H1 (cell line): ENCODE measurements at regions not wholly inside any gene's neighbourhood (a gene's known extent, or its start where the extent isn't known, plus 50 kb on each side); places are given as distances from the start of the nearest gene placed in this dataset.

ENCODE experiments used
- ASH2L ChIP-seq: fragments of 200-600, 300-600 bp; sonication (generic); IDR thresholded peaks from one replicate; pipeline ENCODE4 v1.7.1; 2017; ENCODE audit warnings: low read length
- CTCF ChIP-seq, 3 experiments: IDR thresholded peaks; 1 replicate in 2 of 3; 2 replicates in 1 of 3; pipeline versions ENCODE4 v1.5.1 to v1.6.1; 2011; ENCODE audit warnings: low read length in 3 of 3, mild to moderate bottlenecking in 3 of 3, inconsistent platforms in 2 of 3, low read depth in 1 of 3, moderate library complexity in 1 of 3; ENCODE audit not compliant: insufficient read depth in 1 of 3; ENCODE audit errors: control extremely low read depth in 1 of 3
- HDAC2 ChIP-seq, 2 experiments: fragments of 300-600 bp in 1 of 2; sonication (generic) in 1 of 2; IDR thresholded peaks; 2 replicates each; pipeline ENCODE4 v1.6.1; 2011 to 2012; ENCODE audit warnings: low read depth in 2 of 2, low read length in 2 of 2, mild to moderate bottlenecking in 2 of 2, moderate library complexity in 2 of 2, borderline replicate concordance in 1 of 2, inconsistent platforms in 1 of 2
- MAFK ChIP-seq: IDR thresholded peaks from 2 replicates; pipeline ENCODE4 v1.6.1; 2012; ENCODE audit warnings: low read depth, mild to moderate bottlenecking, improper control_type of control experiment, low read length
- TAF1 ChIP-seq: IDR thresholded peaks from 2 replicates; pipeline ENCODE4 v1.6.1; 2011; ENCODE audit warnings: mild to moderate bottlenecking, low read depth, low read length

- TF ChIP-seq MAFK (no peak), TAF1 (no peak), HDAC2 (IDR thresholded peaks at IDR 0.05; ENCODE audit: borderline replicate concordance in 1 of 2, low read depth in 2 of 2, low read length in 2 of 2) (no peak), CTCF (IDR thresholded peaks at IDR 0.05; ENCODE audit: control extremely low read depth in 1 of 3, insufficient read depth in 1 of 3, low read depth in 1 of 3, low read length in 3 of 3) (no peak), ASH2L (no peak)
Observed at GRCh38 chr3:59280113-59280512, 230.3 kb upstream of the CFAP20DC start.
